HG03045 (cell line): ENCODE measurements at regions not wholly inside any gene's neighbourhood (a gene's known extent, or its start where the extent isn't known, plus 50 kb on each side); places are given as distances from the start of the nearest gene placed in this dataset.

Experiments
- ATAC-seq: cut with Tn5 transposase; IDR thresholded peaks from one replicate; pipeline ENCODE4 v1.9.1; 2021; ENCODE audit warnings: mild to moderate bottlenecking, moderate library complexity; ENCODE audit not compliant: unreplicated experiment

DNA sequence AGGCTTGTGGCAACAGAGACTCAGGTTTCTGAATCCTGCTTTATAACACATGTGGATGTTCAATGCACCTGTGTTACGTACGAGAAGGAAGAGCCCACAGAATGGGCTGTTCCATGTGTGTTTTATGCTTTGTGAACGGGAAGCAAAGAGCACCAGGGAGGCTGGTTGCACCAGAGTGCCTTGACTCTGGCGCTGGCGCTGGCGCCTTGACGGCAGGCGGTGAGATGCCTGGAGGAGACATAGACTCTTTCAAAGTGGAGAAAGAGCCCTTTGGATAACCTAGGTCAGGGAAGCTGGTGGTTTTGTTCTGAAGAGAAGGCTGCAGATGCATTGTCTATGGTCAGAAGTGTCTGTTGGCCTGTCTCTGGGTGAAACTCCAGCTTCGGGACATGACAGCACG is 80.2 kb upstream of the APCDD1 start:
- ATAC-seq: no peak

DNA sequence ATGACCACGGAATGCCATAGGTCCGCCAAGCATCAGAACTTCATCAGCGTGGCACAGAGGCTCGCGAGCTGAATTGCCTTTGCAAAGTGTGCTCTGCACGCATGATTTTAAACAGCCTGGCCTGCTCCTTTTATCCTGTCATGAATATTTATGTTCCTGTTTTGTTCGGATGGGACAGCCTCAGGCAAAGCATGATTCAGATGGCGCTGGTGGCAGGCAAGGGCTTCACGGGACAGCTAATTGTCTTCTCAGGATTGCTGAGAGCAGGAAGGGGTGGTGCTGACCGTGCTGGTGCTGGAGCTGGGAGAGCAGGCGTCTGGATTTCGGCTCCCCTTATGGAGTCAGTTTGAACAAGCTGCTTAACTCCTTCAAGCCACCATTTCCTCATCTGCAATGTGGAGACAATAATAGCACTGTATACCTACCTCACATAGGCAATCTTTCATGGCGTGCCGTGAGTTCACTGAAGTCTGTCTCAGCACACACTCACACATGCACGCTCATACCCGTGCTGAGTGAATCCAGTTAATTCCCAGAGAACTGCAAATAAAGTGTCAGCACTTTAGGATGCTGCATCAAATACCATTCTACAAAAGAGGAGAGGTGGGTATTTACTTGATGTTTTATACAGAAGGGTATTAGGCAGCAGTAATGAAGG is 79.7 kb upstream of the APCDD1 start:
- no peak for ATAC-seq

- no peak for ATAC-seq
Measured at GRCh38 chr18:10376731-10377130, 77.7 kb upstream of the APCDD1 start.

DNA sequence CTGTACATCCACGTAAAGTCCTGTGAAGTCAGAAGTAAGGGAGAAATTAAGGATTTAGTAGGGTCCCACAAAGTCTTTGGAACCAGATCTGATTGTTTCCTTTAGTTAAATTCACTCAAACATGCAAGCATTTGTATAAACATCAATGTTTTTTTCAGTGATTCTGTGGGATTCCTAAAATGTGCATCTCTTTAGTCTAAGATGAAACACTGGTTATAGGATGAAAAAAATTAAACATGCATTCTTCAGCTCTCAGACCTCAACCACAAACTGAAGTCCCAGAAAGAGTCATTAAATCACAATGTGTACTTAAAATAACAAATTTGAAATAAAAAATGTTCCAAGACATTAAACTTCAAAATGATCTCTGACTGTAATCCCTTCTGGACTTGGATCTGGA is 76.5 kb upstream of the APCDD1 start:
- no peak for ATAC-seq

DNA sequence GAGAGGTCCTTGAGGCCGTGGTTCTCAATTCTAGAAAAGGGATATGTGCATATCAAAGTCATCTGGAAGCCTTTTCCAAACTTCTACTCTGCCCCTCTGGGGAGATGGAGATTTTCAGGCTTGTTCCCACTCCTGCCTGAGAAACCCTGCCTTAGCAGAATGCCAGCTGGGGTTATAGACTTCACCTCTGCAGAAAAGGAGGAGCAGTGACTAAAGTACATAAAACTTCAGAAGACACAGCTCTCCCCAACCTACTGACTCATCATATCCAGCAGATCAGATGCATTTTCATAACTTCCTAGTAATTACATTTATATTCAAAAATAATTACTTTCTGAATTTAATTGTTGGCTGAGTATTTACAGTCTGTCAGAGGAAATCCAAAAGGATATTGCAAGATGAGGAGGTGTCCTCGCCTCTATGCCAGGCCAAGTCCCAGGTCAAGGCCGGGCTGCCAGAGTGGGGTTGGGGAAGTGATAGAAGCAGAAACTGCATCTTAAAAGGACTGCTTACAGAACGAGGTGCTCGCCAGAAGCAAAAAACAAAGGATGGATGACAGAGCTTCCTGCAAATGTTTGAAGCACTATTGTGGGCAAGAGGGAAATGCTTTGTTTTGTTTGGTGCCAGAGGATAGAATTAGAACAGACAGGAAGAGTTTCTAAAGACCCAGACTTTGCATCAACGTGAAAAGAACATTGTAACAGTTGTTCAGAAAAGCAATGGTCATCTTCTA is 75.6 kb upstream of the APCDD1 start:
- no peak for ATAC-seq

DNA sequence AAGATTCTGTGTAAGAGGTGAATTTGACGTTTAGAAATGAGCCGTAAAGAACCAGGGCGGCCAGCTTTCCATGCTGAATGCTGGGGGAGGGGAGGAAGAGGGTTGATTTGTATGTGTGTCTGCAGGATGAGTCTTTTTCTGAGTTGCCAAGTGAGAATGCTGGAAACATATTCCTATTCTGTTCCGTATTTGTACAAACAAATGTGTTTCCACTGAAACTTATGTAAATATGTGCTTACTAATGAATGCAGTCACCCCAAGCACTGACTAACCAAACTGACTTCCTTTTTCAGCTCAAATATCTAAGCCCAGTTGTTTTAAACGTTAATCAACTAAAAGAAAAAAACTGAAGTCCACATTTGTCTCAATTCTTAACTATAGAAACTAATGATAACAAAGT is 74.9 kb upstream of the APCDD1 start:
- ATAC-seq: no peak

DNA sequence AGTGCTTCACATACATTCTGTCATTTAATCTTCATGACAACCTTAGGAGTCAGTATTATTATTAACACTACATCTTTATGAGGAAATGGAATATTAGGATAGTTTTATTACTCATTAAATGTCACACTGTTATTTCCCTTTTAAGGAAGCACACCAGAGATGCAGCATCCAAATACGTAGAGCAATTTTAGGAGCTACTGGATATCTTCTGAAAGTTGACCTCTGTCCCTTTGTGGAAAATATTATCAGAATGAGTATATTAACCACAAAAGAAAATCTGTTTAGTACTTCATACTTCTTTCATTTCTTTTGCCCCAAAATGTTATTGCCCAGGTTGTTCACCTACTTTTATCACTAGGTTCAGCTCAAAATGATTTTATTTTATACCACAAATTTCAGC is 72.9 kb upstream of the APCDD1 start:
- no peak for ATAC-seq

GRCh38 chr18:10381951-10382350 is 72.5 kb upstream of the APCDD1 start:
- no peak for ATAC-seq

- ATAC-seq: no peak
Measured at GRCh38 chr18:10386049-10386448, 68.4 kb upstream of the APCDD1 start.

- no peak for ATAC-seq
Measured at GRCh38 chr18:10386956-10387355, 67.5 kb upstream of the APCDD1 start.

GRCh38 chr18:10387399-10387798 is 67.0 kb upstream of the APCDD1 start:
- ATAC-seq: no peak

DNA sequence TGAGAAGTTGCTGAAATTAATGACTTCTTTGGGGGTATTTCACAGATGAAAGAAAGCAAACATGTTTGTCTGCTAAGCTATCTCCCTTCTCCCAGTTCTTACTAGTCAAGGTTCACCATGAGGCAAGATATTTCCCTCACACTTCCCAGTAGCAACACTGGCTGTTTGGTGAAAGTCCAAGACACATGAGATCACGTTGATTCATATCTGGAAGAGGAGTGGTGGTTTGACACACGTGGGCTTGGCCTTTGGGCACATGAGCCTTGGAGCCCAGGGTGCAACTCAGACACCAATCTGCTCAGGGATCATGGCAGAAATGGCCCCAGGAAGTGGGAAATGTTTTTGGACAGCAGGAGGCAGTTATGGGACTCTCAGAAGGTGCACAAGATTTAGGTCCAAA is 66.1 kb upstream of the APCDD1 start:
- no peak for ATAC-seq

DNA sequence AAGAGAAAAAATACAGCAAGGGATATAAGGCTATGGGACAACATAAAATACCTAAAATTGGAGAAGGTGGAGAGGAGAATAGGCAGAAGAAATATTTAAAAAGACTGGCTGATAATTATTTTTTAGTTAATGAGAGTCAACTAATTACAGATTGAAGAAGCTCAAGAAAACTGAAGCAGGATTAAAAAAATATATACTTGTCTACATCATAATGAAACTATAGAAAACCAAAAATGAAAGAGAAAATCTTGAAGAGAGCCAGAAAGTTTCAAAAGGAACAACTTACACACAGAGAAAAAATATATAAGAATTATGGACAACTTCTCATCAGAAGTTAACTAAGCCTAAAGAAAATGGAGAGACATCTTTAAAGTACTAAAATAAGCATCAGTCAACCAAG is 62.9 kb upstream of the APCDD1 start:
- peak; percentile 52 for ATAC-seq

DNA sequence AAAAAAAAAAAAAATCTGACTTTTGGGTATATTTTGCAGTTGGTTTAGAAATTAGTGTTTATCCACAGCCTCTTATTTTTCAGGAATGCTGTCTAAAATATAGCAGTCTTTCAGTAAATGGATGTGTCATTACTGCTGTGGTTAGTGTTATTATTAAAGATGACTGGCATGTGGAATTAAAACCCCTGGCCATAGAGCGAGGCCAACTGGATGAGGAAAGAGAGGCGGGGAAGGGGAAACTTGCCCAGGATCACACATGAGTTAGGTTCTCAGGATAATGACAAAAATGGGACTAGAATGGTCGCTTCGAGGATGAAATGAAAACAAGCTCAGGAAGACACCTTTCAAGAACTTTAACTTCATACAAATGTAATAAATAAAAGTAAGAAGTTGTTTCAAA is 57.4 kb upstream of the APCDD1 start:
- ATAC-seq: no peak

GRCh38 chr18:10398571-10398970 is 55.9 kb upstream of the APCDD1 start:
- no peak for ATAC-seq

DNA sequence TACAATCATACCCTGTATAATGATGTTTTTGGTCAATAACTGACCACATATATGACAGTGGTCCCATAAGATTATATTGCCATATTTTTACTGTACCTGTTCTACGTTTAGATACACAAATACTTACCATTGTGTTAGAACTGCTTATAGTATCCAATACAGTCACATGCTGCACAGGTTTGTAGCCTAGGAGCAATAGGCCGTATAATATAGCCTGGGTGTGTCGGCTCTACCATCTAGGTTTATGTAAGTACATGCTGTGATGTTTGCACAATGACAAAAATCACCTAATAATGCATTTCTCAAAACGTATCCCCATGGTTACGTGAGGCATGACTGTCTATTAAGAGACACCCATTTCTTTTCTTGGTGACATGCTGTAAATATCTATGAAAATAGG is 55.0 kb upstream of the APCDD1 start:
- no peak for ATAC-seq

- ATAC-seq: no peak
Measured at GRCh38 chr18:10400534-10401307, 53.7 kb upstream of the APCDD1 start.

- no peak for ATAC-seq
Measured at GRCh38 chr18:10401521-10401920, 52.9 kb upstream of the APCDD1 start.

- ATAC-seq: no peak
Measured at GRCh38 chr18:10401930-10402329, 52.5 kb upstream of the APCDD1 start.

DNA sequence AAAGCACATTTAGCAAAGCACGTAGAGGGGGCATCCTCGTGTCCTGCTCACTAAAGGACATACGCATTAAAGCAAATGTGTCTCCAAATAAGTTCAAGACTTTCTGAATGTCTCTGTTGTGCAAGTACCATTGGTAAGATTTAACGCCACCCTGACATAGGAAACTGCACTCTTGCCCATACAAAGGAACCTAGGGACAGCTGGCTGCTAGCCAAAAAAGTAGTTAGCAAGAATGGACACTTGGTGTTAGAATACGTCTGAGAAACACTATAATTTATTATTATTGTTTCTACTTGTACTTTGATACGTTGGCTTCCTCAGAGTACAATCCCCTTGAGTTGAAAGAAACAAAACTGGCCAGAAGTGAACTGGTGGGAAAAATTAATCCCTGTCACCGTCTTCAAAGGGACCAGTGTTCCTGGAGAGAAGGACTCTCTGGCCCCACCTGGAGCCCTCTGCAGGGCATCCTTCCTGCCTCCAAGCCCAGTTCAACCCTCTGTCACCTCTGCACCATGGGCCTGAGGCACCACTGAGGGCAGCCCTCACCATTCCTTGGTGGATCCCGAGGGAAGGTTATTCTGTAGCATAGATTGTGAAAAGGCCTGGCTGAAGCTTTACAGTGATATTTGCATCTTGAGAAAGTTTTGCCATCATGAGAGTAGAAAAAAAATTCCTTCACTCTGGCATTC is 51.4 kb upstream of the APCDD1 start:
- no peak for ATAC-seq

GRCh38 chr18:10403708-10404107 is 50.7 kb upstream of the APCDD1 start:
- ATAC-seq: no peak
